Right lobe of liver (tissue), 6 donors: ENCODE measurements at regions not wholly inside any gene's neighbourhood (a gene's known extent, or its start where the extent isn't known, plus 50 kb on each side); places are given as distances from the start of the nearest gene placed in this dataset.

Experiments used
- ATAC-seq, 4 donors: fragments of 200-7000 bp; cut with Tn5 transposase; one replicate each; pipeline ENCODE4 v1.9.1; 2020; ENCODE audit warnings: mild to moderate bottlenecking in 4 of 4, moderate library complexity in 4 of 4
- DNase-seq, 3 donors: peaks; one replicate each; pipeline ENCODE4 v3.0.0-alpha.2; 2020
- H3K27ac ChIP-seq, 3 donors: fragments of 200-600 bp; one replicate each; pipeline ENCODE4 v1.8.0; 2022
- H3K27me3 ChIP-seq, 2 donors: fragments of 200-600 bp; one replicate each; pipeline ENCODE4 v1.8.0; 2022
- H3K36me3 ChIP-seq, 4 donors: fragments of 200-600 bp; sonication (generic) in 1 of 4; one replicate each; pipeline versions ENCODE4 v1.5.1 to v1.8.0; 2017 to 2022; ENCODE audit warnings: control low read depth in 1 of 4
- H3K4me1 ChIP-seq, 4 donors: fragments of 200-600 bp; sonication (generic) in 1 of 4; one replicate each; pipeline versions ENCODE4 v1.5.1 to v1.8.0; 2017 to 2022; ENCODE audit warnings: control low read depth in 1 of 4
- H3K4me3 ChIP-seq, 3 donors: fragments of 200-600 bp; one replicate each; pipeline ENCODE4 v1.8.0; 2022
- H3K9me3 ChIP-seq, 4 donors: fragments of 200-600 bp; sonication (generic) in 1 of 4; one replicate each; pipeline versions ENCODE4 v1.5.1 to v1.8.0; 2017 to 2022; ENCODE audit warnings: control low read depth in 1 of 4
- POLR2A ChIP-seq: fragments of 450-650 bp; IDR thresholded peaks from one replicate; pipeline ENCODE4 v1.6.1; 2017; ENCODE audit warnings: antibody characterized with exemption, mild to moderate bottlenecking
- WGBS: methylation state at CpG from one replicate; pipeline ENCODE4 v1.1.6; 2018; ENCODE audit warnings: low coverage, low lambda C conversion rate; ENCODE audit not compliant: insufficient coverage; ENCODE audit errors: missing lambda C conversion rate; 5-methylcytosine and 5-hydroxymethylcytosine counted together
- intact Hi-C, 2 donors: fragments of 100-400 bp; cut with DNase I; formaldehyde crosslinking; loops; one replicate each; pipeline versions ENCODE4 v1.11.2 to v1.14.1; 2022
- TF ChIP-seq, protein P1 (sequence below), 4 donors: fragments of 200-600 bp in 3 of 4; fragments of 450-650 bp in 1 of 4; IDR thresholded peaks; one replicate each; pipeline versions ENCODE4 v1.5.1 to v1.8.0; 2016 to 2022; ENCODE audit warnings: antibody characterized with exemption in 4 of 4, mild to moderate bottlenecking in 2 of 4
- donor health status: DM: no; HTN: yes; CAD: no.
- donor health status: DM: no; HTN: no; CAD: no.
- donor health status: DM: no; HTN: no; CAD: no.
- donor health status: DM: no; HTN: yes; CAD: no.
- donor health status: DM: no; HTN: yes; CAD: no.

- H3K9me3 ChIP-seq = no peaks in the 10 kb centered on the region
- intact Hi-C loops = no loop called here
- 47% methylated on average over 5 of the region's 5 CpGs for WGBS
Measured at GRCh38 chr2:40043641-40044040, 264.6 kb upstream of the THUMPD2 start.

GRCh38 chr2:40043191-40043590 lies 264.1 kb upstream of the THUMPD2 start:
- H3K4me1 ChIP-seq = no peaks in the 10 kb centered on the region
- H3K9me3 ChIP-seq = no peaks in the 10 kb centered on the region
- no peaks in the 10 kb centered on the region for H3K36me3 ChIP-seq
- WGBS = 35% methylated on average over 1 of the region's 4 CpGs
- ATAC-seq (no peak), DNase-seq (no peak)
- no peak overlapping the region for H3K4me3 ChIP-seq
- TF ChIP-seq, protein P1, sequence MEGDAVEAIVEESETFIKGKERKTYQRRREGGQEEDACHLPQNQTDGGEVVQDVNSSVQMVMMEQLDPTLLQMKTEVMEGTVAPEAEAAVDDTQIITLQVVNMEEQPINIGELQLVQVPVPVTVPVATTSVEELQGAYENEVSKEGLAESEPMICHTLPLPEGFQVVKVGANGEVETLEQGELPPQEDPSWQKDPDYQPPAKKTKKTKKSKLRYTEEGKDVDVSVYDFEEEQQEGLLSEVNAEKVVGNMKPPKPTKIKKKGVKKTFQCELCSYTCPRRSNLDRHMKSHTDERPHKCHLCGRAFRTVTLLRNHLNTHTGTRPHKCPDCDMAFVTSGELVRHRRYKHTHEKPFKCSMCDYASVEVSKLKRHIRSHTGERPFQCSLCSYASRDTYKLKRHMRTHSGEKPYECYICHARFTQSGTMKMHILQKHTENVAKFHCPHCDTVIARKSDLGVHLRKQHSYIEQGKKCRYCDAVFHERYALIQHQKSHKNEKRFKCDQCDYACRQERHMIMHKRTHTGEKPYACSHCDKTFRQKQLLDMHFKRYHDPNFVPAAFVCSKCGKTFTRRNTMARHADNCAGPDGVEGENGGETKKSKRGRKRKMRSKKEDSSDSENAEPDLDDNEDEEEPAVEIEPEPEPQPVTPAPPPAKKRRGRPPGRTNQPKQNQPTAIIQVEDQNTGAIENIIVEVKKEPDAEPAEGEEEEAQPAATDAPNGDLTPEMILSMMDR (IDR thresholded peaks at IDR 0.05) = no peak
- TF ChIP-seq POLR2A = no peak
- no peaks in the 10 kb centered on the region for H3K27me3 ChIP-seq
- intact Hi-C loops = no loop called here
- H3K27ac ChIP-seq = no peak overlapping the region

More at GRCh38 chr2:40043641-40044040, 264.6 kb upstream of the THUMPD2 start:
- TF ChIP-seq, protein P1 (IDR thresholded peaks at IDR 0.05) = no peak
- no peak for TF ChIP-seq POLR2A
- Histone ChIP-seq H3K27ac (no peak overlapping the region), H3K4me1 (no peaks in the 10 kb centered on the region), H3K36me3 (no peaks in the 10 kb centered on the region), H3K27me3 (no peaks in the 10 kb centered on the region), H3K4me3 (no peak overlapping the region)
- DNase-seq = no peak
- no peak for ATAC-seq

- TF ChIP-seq POLR2A = no peak
- TF ChIP-seq, protein P1 (IDR thresholded peaks at IDR 0.05) = no peak
- Histone ChIP-seq H3K4me1 (no peaks in the 10 kb centered on the region), H3K36me3 (no peaks in the 10 kb centered on the region), H3K9me3 (no peaks in the 10 kb centered on the region), H3K4me3 (no peak overlapping the region), H3K27ac (no peak overlapping the region), H3K27me3 (no peaks in the 10 kb centered on the region)
- WGBS = 32% methylated on average over 3 of the region's 6 CpGs
- peak in 1 of 4 donors; percentile 18 for ATAC-seq
- intact Hi-C loops = no loop called here
- no peak for DNase-seq
Measured at GRCh38 chr2:40041422-40042382, 262.6 kb upstream of the THUMPD2 start.

- no peak overlapping the region for H3K27ac ChIP-seq
- no peak overlapping the region for H3K4me3 ChIP-seq
- no peaks in the 10 kb centered on the region for H3K4me1 ChIP-seq
- TF ChIP-seq, protein P1 (IDR thresholded peaks at IDR 0.05) = no peak
- TF ChIP-seq POLR2A = no peak
- no peaks in the 10 kb centered on the region for H3K9me3 ChIP-seq
- H3K36me3 ChIP-seq = no peaks in the 10 kb centered on the region
- H3K27me3 ChIP-seq = no peaks in the 10 kb centered on the region
- DNase-seq (no peak), ATAC-seq (no peak)
- intact Hi-C loops = no loop called here
Measured at GRCh38 chr2:40039549-40039948, 260.5 kb upstream of the THUMPD2 start.
